ENCODE measurements at regions not wholly inside any gene's neighbourhood (a gene's known extent, or its start where the extent isn't known, plus 50 kb on each side); places are given as distances from the start of the nearest gene placed in this dataset.

- TF ChIP-seq, protein P1, sequence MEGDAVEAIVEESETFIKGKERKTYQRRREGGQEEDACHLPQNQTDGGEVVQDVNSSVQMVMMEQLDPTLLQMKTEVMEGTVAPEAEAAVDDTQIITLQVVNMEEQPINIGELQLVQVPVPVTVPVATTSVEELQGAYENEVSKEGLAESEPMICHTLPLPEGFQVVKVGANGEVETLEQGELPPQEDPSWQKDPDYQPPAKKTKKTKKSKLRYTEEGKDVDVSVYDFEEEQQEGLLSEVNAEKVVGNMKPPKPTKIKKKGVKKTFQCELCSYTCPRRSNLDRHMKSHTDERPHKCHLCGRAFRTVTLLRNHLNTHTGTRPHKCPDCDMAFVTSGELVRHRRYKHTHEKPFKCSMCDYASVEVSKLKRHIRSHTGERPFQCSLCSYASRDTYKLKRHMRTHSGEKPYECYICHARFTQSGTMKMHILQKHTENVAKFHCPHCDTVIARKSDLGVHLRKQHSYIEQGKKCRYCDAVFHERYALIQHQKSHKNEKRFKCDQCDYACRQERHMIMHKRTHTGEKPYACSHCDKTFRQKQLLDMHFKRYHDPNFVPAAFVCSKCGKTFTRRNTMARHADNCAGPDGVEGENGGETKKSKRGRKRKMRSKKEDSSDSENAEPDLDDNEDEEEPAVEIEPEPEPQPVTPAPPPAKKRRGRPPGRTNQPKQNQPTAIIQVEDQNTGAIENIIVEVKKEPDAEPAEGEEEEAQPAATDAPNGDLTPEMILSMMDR (IDR thresholded peaks at IDR 0.05): no peak
- no peak for TF ChIP-seq POLR2AphosphoS5 (IDR thresholded peaks at IDR 0.05; ENCODE audit: low read depth, low read length)
- TF ChIP-seq TCF7L2 (IDR thresholded peaks at IDR 0.05; ENCODE audit: low read depth, low read length): no peak
Measured at GRCh38 chr11:28615542-28615941, 507.4 kb downstream of the METTL15 start.
